B cell (primary cell): ENCODE measurements at regions not wholly inside any gene's neighbourhood (a gene's known extent, or its start where the extent isn't known, plus 50 kb on each side); places are given as distances from the start of the nearest gene placed in this dataset.

Experiments used
- ATAC-seq: fragments of 200-7000 bp; cut with Tn5 transposase; one replicate; pipeline ENCODE4 v1.10.0; 2021; ENCODE audit warnings: low read depth, mild to moderate bottlenecking, moderate number of reproducible peaks, moderate library complexity
- CTCF ChIA-PET: fragments of 350-600 bp; sonication (Branson Sonifier 250); formaldehyde crosslinking; loops from one replicate; lab custom pipeline; 2021; ENCODE audit warnings: antibody characterized with exemption, inconsistent platforms; lab: Charles Lee
- POLR2A ChIA-PET: fragments of 350-600 bp; sonication (Branson Sonifier 250); formaldehyde crosslinking; loops from one replicate; lab custom pipeline; 2021; ENCODE audit warnings: antibody characterized with exemption; lab: Charles Lee
- DNase-seq: peaks from one replicate; pipeline ENCODE4 v3.0.0; 2013
- H2AFZ ChIP-seq: 2 replicates; pipeline ENCODE4 v1.6.1; 2012; ENCODE audit warnings: mild to moderate bottlenecking, low read depth, low read length; ENCODE audit not compliant: insufficient read depth, poor library complexity, severe bottlenecking
- H3K27ac ChIP-seq, 2 donors: 1 replicate in 1 of 2; 2 replicates in 1 of 2; pipeline ENCODE4 v1.5.1; 2012 to 2013; ENCODE audit warnings: low read length in 2 of 2, mild to moderate bottlenecking in 2 of 2, moderate library complexity in 1 of 2
- H3K27me3 ChIP-seq, 4 experiments: fragments of 200-600 bp in 1 of 4; sonication (generic) in 1 of 4; replicated peaks in 1 of 4; 1 replicate in 2 of 4; 2 replicates in 2 of 4; pipeline versions ENCODE4 v1.6.1 to v1.7.0; 2013 to 2016; ENCODE audit warnings: low read length in 3 of 4, mild to moderate bottlenecking in 2 of 4, mixed read lengths in 1 of 4, moderate library complexity in 1 of 4; ENCODE audit not compliant: insufficient read depth in 4 of 4, control insufficient read depth in 3 of 4; ENCODE audit errors: control extremely low read depth in 1 of 4
- H3K36me3 ChIP-seq, 2 experiments: replicated peaks in 1 of 2; 1 replicate in 1 of 2; 2 replicates in 1 of 2; pipeline versions ENCODE4 v1.6.1 to v1.7.1; 2013; ENCODE audit warnings: low read length in 1 of 2; ENCODE audit not compliant: insufficient read depth in 2 of 2, control insufficient read depth in 1 of 2; ENCODE audit errors: control extremely low read depth in 1 of 2, extremely low read depth in 1 of 2
- H3K4me1 ChIP-seq, 2 donors: fragments of 200-600 bp in 1 of 2; sonication (generic) in 1 of 2; 1 replicate in 1 of 2; 2 replicates in 1 of 2; pipeline versions ENCODE4 v1.5.1 to v1.6.1; 2013 to 2017; ENCODE audit warnings: low read length in 2 of 2; ENCODE audit not compliant: control insufficient read depth in 2 of 2, insufficient read depth in 2 of 2
- H3K4me2 ChIP-seq: replicated peaks from 2 replicates; pipeline ENCODE3; 2012; ENCODE audit warnings: mild to moderate bottlenecking, low read depth, low read length; ENCODE audit not compliant: poor library complexity, severe bottlenecking
- H3K4me3 ChIP-seq, 5 experiments: fragments of 200-600 bp in 1 of 5; sonication (generic) in 1 of 5; 1 replicate in 3 of 5; 2 replicates in 2 of 5; pipeline versions ENCODE4 v1.5.1 to v1.7.0; 2011 to 2016; ENCODE audit warnings: low read length in 4 of 5, mild to moderate bottlenecking in 4 of 5, low read depth in 2 of 5, control low read depth in 1 of 5, moderate library complexity in 1 of 5; ENCODE audit not compliant: insufficient read depth in 1 of 5; ENCODE audit errors: control extremely low read depth in 1 of 5, extremely low read depth in 1 of 5
- H3K79me2 ChIP-seq: fragments of 200-600 bp; sonication (generic); one replicate; pipeline ENCODE4 v1.6.0; 2016; ENCODE audit warnings: low read length; ENCODE audit not compliant: control insufficient read depth, insufficient read depth
- H3K9ac ChIP-seq: fragments of 200-600 bp; sonication (generic); 2 replicates; pipeline ENCODE4 v1.6.1; 2017; ENCODE audit warnings: mild to moderate bottlenecking, low read length, moderate library complexity
- H3K9me3 ChIP-seq, 3 donors: one replicate each; pipeline versions ENCODE4 v1.6.1 to v1.7.1; 2013; ENCODE audit warnings: low read length in 2 of 3; ENCODE audit not compliant: control insufficient read depth in 2 of 3, insufficient read depth in 1 of 3; ENCODE audit errors: control extremely low read depth in 1 of 3
- H4K20me1 ChIP-seq: 2 replicates; pipeline ENCODE4 v1.6.0; 2012; ENCODE audit warnings: mild to moderate bottlenecking, low read length; ENCODE audit not compliant: insufficient read depth, control insufficient read depth, poor library complexity, severe bottlenecking
- H3K27ac Mint-ChIP-seq: one replicate; pipeline ENCODE4 v1.8.0; 2021; ENCODE audit warnings: mixed read lengths
- H3K27me3 Mint-ChIP-seq: one replicate; pipeline ENCODE4 v1.8.0; 2021; ENCODE audit warnings: mixed read lengths
- H3K4me1 Mint-ChIP-seq: one replicate; pipeline ENCODE4 v1.8.0; 2021; ENCODE audit warnings: mixed read lengths
- H3K4me3 Mint-ChIP-seq: one replicate; pipeline ENCODE4 v1.8.0; 2021; ENCODE audit warnings: mixed read lengths
- H3K9me3 Mint-ChIP-seq: one replicate; pipeline ENCODE4 v1.8.0; 2022; ENCODE audit warnings: mixed read lengths; ENCODE audit not compliant: insufficient read depth
- EZH2 ChIP-seq: IDR thresholded peaks from 2 replicates; pipeline ENCODE4 v1.6.1; 2012; ENCODE audit warnings: borderline replicate concordance, low read depth, mild to moderate bottlenecking, moderate library complexity, low read length; ENCODE audit not compliant: insufficient read depth, poor library complexity, severe bottlenecking
- WGBS: methylation state at CpG from one replicate; pipeline ENCODE4 v1.1.5; 2013; ENCODE audit warnings: missing lambda C conversion rate; ENCODE audit not compliant: insufficient coverage; 5-methylcytosine and 5-hydroxymethylcytosine counted together
- intact Hi-C: fragments of 100-400 bp; cut with micrococcal nuclease; formaldehyde crosslinking; loops from one replicate; pipeline ENCODE4 v1.10.0; 2022
- TF ChIP-seq, protein P1 (sequence below): fragments of 200-600 bp; IDR thresholded peaks from one replicate; pipeline ENCODE4 v1.8.0; 2022; ENCODE audit warnings: antibody characterized with exemption, mild to moderate bottlenecking

DNA sequence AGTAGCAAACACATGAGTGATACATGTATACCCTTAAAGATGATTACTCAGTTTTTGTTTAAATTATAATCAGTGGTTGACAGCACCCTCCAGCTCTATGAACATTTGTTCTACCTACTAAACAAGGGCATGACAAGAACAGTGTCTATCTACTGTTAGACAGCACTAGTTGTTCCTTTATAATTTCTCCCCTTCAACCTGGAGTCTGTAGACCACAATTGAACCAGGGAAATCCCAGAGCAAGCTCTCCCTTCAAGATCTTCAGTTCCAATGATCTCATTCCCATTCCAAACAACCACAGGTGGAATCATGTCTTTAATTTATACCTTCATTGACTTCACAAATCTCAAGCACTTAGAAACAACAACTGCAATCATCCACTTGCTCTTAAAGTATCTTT is 216.1 kb downstream of the HHIPL2 start:
- H3K4me3 ChIP-seq: no peak overlapping the region
- intact Hi-C loops: no loop called here
- no peak overlapping the region for H3K4me3 Mint-ChIP-seq
- H3K27me3 Mint-ChIP-seq: peaks cover 3% of the 10 kb centered on the region
- no peak overlapping the region for H2AFZ ChIP-seq
- no peaks in the 10 kb centered on the region for H4K20me1 ChIP-seq
- no peaks in the 10 kb centered on the region for H3K36me3 ChIP-seq
- no peaks in the 10 kb centered on the region for H3K4me1 ChIP-seq
- DNase-seq (no peak), ATAC-seq (no peak)
- POLR2A ChIA-PET: no interaction called here
- no peaks in the 10 kb centered on the region for H3K9me3 Mint-ChIP-seq
- no peak overlapping the region for H3K4me2 ChIP-seq
- no peak overlapping the region for H3K27ac Mint-ChIP-seq
- H3K79me2 ChIP-seq: no peaks in the 10 kb centered on the region
- TF ChIP-seq, protein P1, sequence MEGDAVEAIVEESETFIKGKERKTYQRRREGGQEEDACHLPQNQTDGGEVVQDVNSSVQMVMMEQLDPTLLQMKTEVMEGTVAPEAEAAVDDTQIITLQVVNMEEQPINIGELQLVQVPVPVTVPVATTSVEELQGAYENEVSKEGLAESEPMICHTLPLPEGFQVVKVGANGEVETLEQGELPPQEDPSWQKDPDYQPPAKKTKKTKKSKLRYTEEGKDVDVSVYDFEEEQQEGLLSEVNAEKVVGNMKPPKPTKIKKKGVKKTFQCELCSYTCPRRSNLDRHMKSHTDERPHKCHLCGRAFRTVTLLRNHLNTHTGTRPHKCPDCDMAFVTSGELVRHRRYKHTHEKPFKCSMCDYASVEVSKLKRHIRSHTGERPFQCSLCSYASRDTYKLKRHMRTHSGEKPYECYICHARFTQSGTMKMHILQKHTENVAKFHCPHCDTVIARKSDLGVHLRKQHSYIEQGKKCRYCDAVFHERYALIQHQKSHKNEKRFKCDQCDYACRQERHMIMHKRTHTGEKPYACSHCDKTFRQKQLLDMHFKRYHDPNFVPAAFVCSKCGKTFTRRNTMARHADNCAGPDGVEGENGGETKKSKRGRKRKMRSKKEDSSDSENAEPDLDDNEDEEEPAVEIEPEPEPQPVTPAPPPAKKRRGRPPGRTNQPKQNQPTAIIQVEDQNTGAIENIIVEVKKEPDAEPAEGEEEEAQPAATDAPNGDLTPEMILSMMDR: no peak
- TF ChIP-seq EZH2: no peak
- H3K9me3 ChIP-seq: peaks cover 0 to 1% (median 0%) of the 10 kb centered on the region in 3 donors
- no peak overlapping the region for H3K9ac ChIP-seq
- H3K4me1 Mint-ChIP-seq: no peaks in the 10 kb centered on the region
- H3K27me3 ChIP-seq: no peaks in the 10 kb centered on the region
- H3K27ac ChIP-seq: no peak overlapping the region
- CTCF ChIA-PET: no interaction called here

- H3K4me3 Mint-ChIP-seq: no peak overlapping the region
Observed at GRCh38 chr1:222331340-222331739, 216.6 kb downstream of the HHIPL2 start.

More at GRCh38 chr1:222331340-222331739, 216.6 kb downstream of the HHIPL2 start:
- no peaks in the 10 kb centered on the region for H3K9me3 Mint-ChIP-seq
- H3K4me1 ChIP-seq: no peaks in the 10 kb centered on the region
- CTCF ChIA-PET: no interaction called here
- peaks cover 1% of the 10 kb centered on the region for H3K27me3 Mint-ChIP-seq
- no peak for ATAC-seq
- H3K4me2 ChIP-seq: no peak overlapping the region
- no peaks in the 10 kb centered on the region for H3K36me3 ChIP-seq
- no peak overlapping the region for H3K27ac ChIP-seq
- H3K9ac ChIP-seq: no peak overlapping the region
- WGBS: 60% methylated on average over 1 of the region's 1 CpG
- H3K79me2 ChIP-seq: no peaks in the 10 kb centered on the region
- H3K27me3 ChIP-seq: no peaks in the 10 kb centered on the region
- DNase-seq: no peak
- H3K4me1 Mint-ChIP-seq: no peaks in the 10 kb centered on the region
- no peak overlapping the region for H3K27ac Mint-ChIP-seq
- no peak for TF ChIP-seq EZH2
- TF ChIP-seq, protein P1: no peak
- H2AFZ ChIP-seq: no peak overlapping the region
- H3K4me3 ChIP-seq: no peak overlapping the region
- peaks cover 0 to 1% (median 0%) of the 10 kb centered on the region in 3 donors for H3K9me3 ChIP-seq
- POLR2A ChIA-PET: no interaction called here
- intact Hi-C loops: no loop called here
- no peaks in the 10 kb centered on the region for H4K20me1 ChIP-seq
